Liver (tissue), 3 donors: ENCODE measurements at regions not wholly inside any gene's neighbourhood (a gene's known extent, or its start where the extent isn't known, plus 50 kb on each side); places are given as distances from the start of the nearest gene placed in this dataset.

Experiments used
- HNF4A ChIP-seq, 2 donors: conservative IDR thresholded peaks; 2 replicates each; pipeline ENCODE4 v1.6.1; 2016; ENCODE audit warnings: antibody characterized with exemption in 2 of 2, mild to moderate bottlenecking in 2 of 2
- REST ChIP-seq: IDR thresholded peaks from 2 replicates; pipeline ENCODE4 v1.6.1; 2016; ENCODE audit warnings: antibody characterized with exemption, mild to moderate bottlenecking
- RXRA ChIP-seq, 2 donors: IDR thresholded peaks; 2 replicates each; pipeline ENCODE4 v1.6.1; 2017 to 2018; ENCODE audit warnings: antibody characterized with exemption in 2 of 2, mild to moderate bottlenecking in 1 of 2
- SP1 ChIP-seq: IDR thresholded peaks from 2 replicates; pipeline ENCODE4 v1.6.1; 2018; ENCODE audit warnings: antibody characterized with exemption, mild to moderate bottlenecking
- TAF1 ChIP-seq: conservative IDR thresholded peaks from 2 replicates; pipeline ENCODE4 v1.6.1; 2016; ENCODE audit warnings: antibody characterized with exemption, mild to moderate bottlenecking
- YY1 ChIP-seq: IDR thresholded peaks from 2 replicates; pipeline ENCODE4 v1.6.1; 2016; ENCODE audit warnings: antibody characterized with exemption, mild to moderate bottlenecking
- TF ChIP-seq, protein P1 (sequence below): fragments of 150-350 bp; IDR thresholded peaks from 2 replicates; pipeline ENCODE4 v1.5.1; 2017; ENCODE audit warnings: improper control_type of control experiment, low read depth, low read length; ENCODE audit not compliant: missing input control
- donor health status: healthy.
- donor health status: healthy.

DNA sequence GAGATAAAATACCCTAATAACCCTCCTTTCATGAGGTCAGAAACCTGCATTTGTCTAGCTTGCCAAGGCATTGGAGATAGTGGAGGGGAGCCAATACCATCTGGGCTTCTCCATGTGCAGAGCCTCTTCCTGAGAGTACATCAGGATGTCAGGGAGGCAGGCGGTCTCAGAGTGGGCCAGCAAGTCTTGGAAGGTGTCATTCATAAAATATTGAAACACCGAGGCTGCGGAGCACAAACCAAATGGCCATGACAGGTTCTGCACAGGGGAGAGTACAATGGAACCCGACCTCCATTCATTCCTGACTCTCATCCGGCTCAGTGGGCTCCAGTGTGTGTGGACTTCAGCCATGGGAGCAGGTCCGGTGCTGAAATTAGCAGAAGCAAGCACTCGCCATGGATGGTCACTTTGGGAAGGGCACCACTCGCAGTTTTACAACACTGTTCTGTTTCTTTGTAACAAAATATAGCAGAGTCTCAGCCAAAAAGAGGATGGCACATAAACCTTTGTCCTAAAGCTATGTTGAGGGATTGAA, 446.6 kb downstream of the SIPA1L2 start:
- TF ChIP-seq, protein P1, sequence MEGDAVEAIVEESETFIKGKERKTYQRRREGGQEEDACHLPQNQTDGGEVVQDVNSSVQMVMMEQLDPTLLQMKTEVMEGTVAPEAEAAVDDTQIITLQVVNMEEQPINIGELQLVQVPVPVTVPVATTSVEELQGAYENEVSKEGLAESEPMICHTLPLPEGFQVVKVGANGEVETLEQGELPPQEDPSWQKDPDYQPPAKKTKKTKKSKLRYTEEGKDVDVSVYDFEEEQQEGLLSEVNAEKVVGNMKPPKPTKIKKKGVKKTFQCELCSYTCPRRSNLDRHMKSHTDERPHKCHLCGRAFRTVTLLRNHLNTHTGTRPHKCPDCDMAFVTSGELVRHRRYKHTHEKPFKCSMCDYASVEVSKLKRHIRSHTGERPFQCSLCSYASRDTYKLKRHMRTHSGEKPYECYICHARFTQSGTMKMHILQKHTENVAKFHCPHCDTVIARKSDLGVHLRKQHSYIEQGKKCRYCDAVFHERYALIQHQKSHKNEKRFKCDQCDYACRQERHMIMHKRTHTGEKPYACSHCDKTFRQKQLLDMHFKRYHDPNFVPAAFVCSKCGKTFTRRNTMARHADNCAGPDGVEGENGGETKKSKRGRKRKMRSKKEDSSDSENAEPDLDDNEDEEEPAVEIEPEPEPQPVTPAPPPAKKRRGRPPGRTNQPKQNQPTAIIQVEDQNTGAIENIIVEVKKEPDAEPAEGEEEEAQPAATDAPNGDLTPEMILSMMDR: no peak
- TF ChIP-seq REST (no peak), TAF1 (no peak), HNF4A (conservative IDR thresholded peaks at IDR 0.05) (no peak), RXRA (IDR thresholded peaks at IDR 0.05) (no peak), SP1 (no peak), YY1 (no peak)
